Ishikawa (cell line): ENCODE measurements at regions not wholly inside any gene's neighbourhood (a gene's known extent, or its start where the extent isn't known, plus 50 kb on each side); places are given as distances from the start of the nearest gene placed in this dataset.

Experiments used
- CEBPB ChIP-seq: IDR thresholded peaks from 2 replicates; pipeline ENCODE4 v1.6.1; 2012
- CREB1 ChIP-seq: IDR thresholded peaks from 2 replicates; pipeline ENCODE4 v1.6.1; 2012; ENCODE audit warnings: low read depth
- EGR1 ChIP-seq: IDR thresholded peaks from 2 replicates; pipeline ENCODE4 v1.6.1; 2012
- EP300 ChIP-seq: IDR thresholded peaks from 2 replicates; pipeline ENCODE4 v1.6.1; 2012; ENCODE audit warnings: borderline replicate concordance
- FOXM1 ChIP-seq: IDR thresholded peaks from 2 replicates; pipeline ENCODE4 v1.6.1; 2012; ENCODE audit warnings: low read depth, borderline replicate concordance
- MAX ChIP-seq: IDR thresholded peaks from 2 replicates; pipeline ENCODE4 v1.6.1; 2012
- NFIC ChIP-seq: IDR thresholded peaks from 2 replicates; pipeline ENCODE4 v1.6.1; 2012
- RAD21 ChIP-seq: IDR thresholded peaks from 2 replicates; pipeline ENCODE4 v1.6.1; 2012; ENCODE audit warnings: low read depth
- TAF1 ChIP-seq: IDR thresholded peaks from 2 replicates; pipeline ENCODE4 v1.6.1; 2012; ENCODE audit warnings: low read depth, mild to moderate bottlenecking
- TCF12 ChIP-seq: IDR thresholded peaks from 2 replicates; pipeline ENCODE4 v1.6.1; 2012; ENCODE audit warnings: low read depth
- TEAD4 ChIP-seq: IDR thresholded peaks from 2 replicates; pipeline ENCODE4 v1.6.1; 2012
- YY1 ChIP-seq: IDR thresholded peaks from 2 replicates; pipeline ENCODE4 v1.6.1; 2012; ENCODE audit warnings: low read depth
- ZBTB7A ChIP-seq: IDR thresholded peaks from 2 replicates; pipeline ENCODE4 v1.6.1; 2012; ENCODE audit warnings: low read depth
- TF ChIP-seq, protein P1 (sequence below): IDR thresholded peaks from 2 replicates; pipeline ENCODE4 v1.6.1; 2012
- TF ChIP-seq, protein P2 (sequence below): IDR thresholded peaks from 2 replicates; pipeline ENCODE4 v1.6.1; 2012; ENCODE audit warnings: low read depth, mild to moderate bottlenecking

GRCh38 chr2:189338115-189338514, 103.2 kb upstream of the WDR75 start:
- TF ChIP-seq TCF12 (no peak), TAF1 (no peak), EGR1 (no peak), CEBPB (no peak), ZBTB7A (no peak), FOXM1 (no peak), MAX (no peak), YY1 (no peak), NFIC (no peak), EP300 (no peak), TEAD4 (no peak), RAD21 (no peak), CREB1 (no peak)
- TF ChIP-seq, protein P1, sequence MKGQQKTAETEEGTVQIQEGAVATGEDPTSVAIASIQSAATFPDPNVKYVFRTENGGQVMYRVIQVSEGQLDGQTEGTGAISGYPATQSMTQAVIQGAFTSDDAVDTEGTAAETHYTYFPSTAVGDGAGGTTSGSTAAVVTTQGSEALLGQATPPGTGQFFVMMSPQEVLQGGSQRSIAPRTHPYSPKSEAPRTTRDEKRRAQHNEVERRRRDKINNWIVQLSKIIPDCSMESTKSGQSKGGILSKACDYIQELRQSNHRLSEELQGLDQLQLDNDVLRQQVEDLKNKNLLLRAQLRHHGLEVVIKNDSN: no peak
- TF ChIP-seq, protein P2, sequence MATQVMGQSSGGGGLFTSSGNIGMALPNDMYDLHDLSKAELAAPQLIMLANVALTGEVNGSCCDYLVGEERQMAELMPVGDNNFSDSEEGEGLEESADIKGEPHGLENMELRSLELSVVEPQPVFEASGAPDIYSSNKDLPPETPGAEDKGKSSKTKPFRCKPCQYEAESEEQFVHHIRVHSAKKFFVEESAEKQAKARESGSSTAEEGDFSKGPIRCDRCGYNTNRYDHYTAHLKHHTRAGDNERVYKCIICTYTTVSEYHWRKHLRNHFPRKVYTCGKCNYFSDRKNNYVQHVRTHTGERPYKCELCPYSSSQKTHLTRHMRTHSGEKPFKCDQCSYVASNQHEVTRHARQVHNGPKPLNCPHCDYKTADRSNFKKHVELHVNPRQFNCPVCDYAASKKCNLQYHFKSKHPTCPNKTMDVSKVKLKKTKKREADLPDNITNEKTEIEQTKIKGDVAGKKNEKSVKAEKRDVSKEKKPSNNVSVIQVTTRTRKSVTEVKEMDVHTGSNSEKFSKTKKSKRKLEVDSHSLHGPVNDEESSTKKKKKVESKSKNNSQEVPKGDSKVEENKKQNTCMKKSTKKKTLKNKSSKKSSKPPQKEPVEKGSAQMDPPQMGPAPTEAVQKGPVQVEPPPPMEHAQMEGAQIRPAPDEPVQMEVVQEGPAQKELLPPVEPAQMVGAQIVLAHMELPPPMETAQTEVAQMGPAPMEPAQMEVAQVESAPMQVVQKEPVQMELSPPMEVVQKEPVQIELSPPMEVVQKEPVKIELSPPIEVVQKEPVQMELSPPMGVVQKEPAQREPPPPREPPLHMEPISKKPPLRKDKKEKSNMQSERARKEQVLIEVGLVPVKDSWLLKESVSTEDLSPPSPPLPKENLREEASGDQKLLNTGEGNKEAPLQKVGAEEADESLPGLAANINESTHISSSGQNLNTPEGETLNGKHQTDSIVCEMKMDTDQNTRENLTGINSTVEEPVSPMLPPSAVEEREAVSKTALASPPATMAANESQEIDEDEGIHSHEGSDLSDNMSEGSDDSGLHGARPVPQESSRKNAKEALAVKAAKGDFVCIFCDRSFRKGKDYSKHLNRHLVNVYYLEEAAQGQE: no peak

- no peak for TF ChIP-seq TCF12
- TF ChIP-seq, protein P2: no peak
- no peak for TF ChIP-seq EP300
- TF ChIP-seq TAF1: no peak
- no peak for TF ChIP-seq ZBTB7A
- TF ChIP-seq MAX: no peak
- TF ChIP-seq CREB1: no peak
- TF ChIP-seq YY1: no peak
- no peak for TF ChIP-seq CEBPB
- no peak for TF ChIP-seq TEAD4
- TF ChIP-seq, protein P1: no peak
- TF ChIP-seq NFIC: no peak
- no peak for TF ChIP-seq FOXM1
Measured at GRCh38 chr2:189341077-189341476, 100.2 kb upstream of the WDR75 start.

DNA sequence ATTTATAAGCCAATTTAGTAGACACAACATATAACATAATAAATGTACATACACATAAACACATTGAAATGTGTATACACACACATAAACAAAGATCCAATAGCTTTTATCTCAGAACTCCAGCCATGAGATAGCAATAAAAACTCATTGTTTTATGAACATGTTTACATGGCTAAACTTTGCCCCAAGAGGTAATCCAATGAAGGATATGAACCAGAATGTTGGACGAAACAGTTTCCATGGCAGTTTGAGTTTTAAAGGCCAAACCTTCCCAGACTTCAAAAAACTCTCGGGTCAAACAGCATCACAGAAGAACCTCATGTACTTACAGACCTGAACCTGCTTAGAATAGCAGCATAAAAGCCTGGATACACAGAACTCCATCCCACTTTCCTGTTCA, 97.2 kb upstream of the WDR75 start:
- no peak for TF ChIP-seq FOXM1
- no peak for TF ChIP-seq TEAD4

DNA sequence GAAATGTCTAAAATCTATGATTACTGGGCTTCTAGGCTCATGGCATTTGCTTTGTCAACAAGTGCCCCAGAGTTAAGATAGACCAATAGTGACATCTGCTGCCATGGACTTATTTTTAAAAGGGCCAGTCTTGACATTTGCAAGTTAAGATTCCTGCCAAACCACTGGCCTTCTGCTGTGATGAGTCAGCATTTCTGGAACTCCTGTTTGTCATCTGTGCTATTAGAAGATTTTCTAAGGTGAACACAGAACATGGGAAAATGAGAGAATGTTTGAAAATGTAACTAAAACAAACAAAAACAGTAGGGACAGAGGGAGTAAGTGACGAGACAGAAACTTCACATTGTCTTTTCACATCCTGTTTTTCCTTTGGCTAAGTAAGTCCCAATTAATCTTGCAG, 93.7 kb upstream of the WDR75 start:
- TF ChIP-seq TAF1 (no peak), RAD21 (peak; percentile 64)

- no peak for TF ChIP-seq TEAD4
- TF ChIP-seq TAF1: no peak
- no peak for TF ChIP-seq ZBTB7A
- TF ChIP-seq EGR1: no peak
- TF ChIP-seq EP300: no peak
- TF ChIP-seq CREB1: no peak
- TF ChIP-seq YY1: no peak
- TF ChIP-seq FOXM1: no peak
- TF ChIP-seq, protein P2: no peak
- TF ChIP-seq CEBPB: no peak
- TF ChIP-seq RAD21: no peak
- TF ChIP-seq MAX: no peak
- TF ChIP-seq, protein P1: no peak
Measured at GRCh38 chr2:189348369-189348768, 92.9 kb upstream of the WDR75 start.
